ENCODE measurements at regions not wholly inside any gene's neighbourhood (a gene's known extent, or its start where the extent isn't known, plus 50 kb on each side); places are given as distances from the start of the nearest gene placed in this dataset.

- ATAC-seq (ENCODE audit: low read depth) = no peak
- H3K4me1 ChIP-seq (ENCODE audit: insufficient read depth, poor library complexity, severe bottlenecking) = no peaks in the 10 kb centered on the region
These were observed 1030.9 kb downstream of the FSTL5 start for GRCh38 chr4:161132715-161133425.

GRCh38 chr4:161121451-161121850, 1042.3 kb downstream of the FSTL5 start:
- DNase-seq (ENCODE audit: low spot score) = no peak
- Histone ChIP-seq H3K4me1 (ENCODE audit: insufficient read depth, poor library complexity, severe bottlenecking) (no peaks in the 10 kb centered on the region), H3K36me3 (ENCODE audit: low read depth) (no peaks in the 10 kb centered on the region), H3K4me3 (ENCODE audit: severe bottlenecking) (no peak overlapping the region), H3K27me3 (ENCODE audit: insufficient read depth, poor library complexity, severe bottlenecking) (no peaks in the 10 kb centered on the region), H3K27ac (ENCODE audit: poor library complexity, severe bottlenecking) (no peak overlapping the region), H3K9me3 (ENCODE audit: severe bottlenecking) (peaks cover 3% of the 10 kb centered on the region)
- no peak for TF ChIP-seq CTCF (IDR thresholded peaks at IDR 0.05; ENCODE audit: poor library complexity, severe bottlenecking)
- peak; percentile 57 for ATAC-seq (ENCODE audit: low read depth)

More at GRCh38 chr4:161132715-161133425, 1030.9 kb downstream of the FSTL5 start:
- no peak for DNase-seq (ENCODE audit: low spot score)
- no peak overlapping the region for H3K27ac ChIP-seq (ENCODE audit: poor library complexity, severe bottlenecking)
- TF ChIP-seq CTCF (IDR thresholded peaks at IDR 0.05; ENCODE audit: poor library complexity, severe bottlenecking) = no peak
- no peaks in the 10 kb centered on the region for H3K36me3 ChIP-seq (ENCODE audit: low read depth)
- H3K9me3 ChIP-seq (ENCODE audit: severe bottlenecking) = no peaks in the 10 kb centered on the region
- H3K4me3 ChIP-seq (ENCODE audit: severe bottlenecking) = no peak overlapping the region
- H3K27me3 ChIP-seq (ENCODE audit: insufficient read depth, poor library complexity, severe bottlenecking) = no peaks in the 10 kb centered on the region

GRCh38 chr4:161101881-161102280, 1061.9 kb downstream of the FSTL5 start:
- Histone ChIP-seq H3K27me3 (ENCODE audit: insufficient read depth, poor library complexity, severe bottlenecking) (no peaks in the 10 kb centered on the region), H3K27ac (ENCODE audit: poor library complexity, severe bottlenecking) (no peak overlapping the region), H3K9me3 (ENCODE audit: severe bottlenecking) (no peaks in the 10 kb centered on the region), H3K4me1 (ENCODE audit: insufficient read depth, poor library complexity, severe bottlenecking) (no peaks in the 10 kb centered on the region), H3K36me3 (ENCODE audit: low read depth) (no peaks in the 10 kb centered on the region), H3K4me3 (ENCODE audit: severe bottlenecking) (no peak overlapping the region)
- no peak for DNase-seq (ENCODE audit: low spot score)
- ATAC-seq (ENCODE audit: low read depth) = peak; percentile 58; the same call in 2 of the 3 replicates
- no peak for TF ChIP-seq CTCF (IDR thresholded peaks at IDR 0.05; ENCODE audit: poor library complexity, severe bottlenecking)

- Histone ChIP-seq H3K27ac (ENCODE audit: poor library complexity, severe bottlenecking) (no peak overlapping the region), H3K27me3 (ENCODE audit: insufficient read depth, poor library complexity, severe bottlenecking) (no peaks in the 10 kb centered on the region), H3K36me3 (ENCODE audit: low read depth) (no peaks in the 10 kb centered on the region), H3K9me3 (ENCODE audit: severe bottlenecking) (no peaks in the 10 kb centered on the region), H3K4me3 (ENCODE audit: severe bottlenecking) (no peak overlapping the region), H3K4me1 (ENCODE audit: insufficient read depth, poor library complexity, severe bottlenecking) (no peaks in the 10 kb centered on the region)
- no peak for TF ChIP-seq CTCF (IDR thresholded peaks at IDR 0.05; ENCODE audit: poor library complexity, severe bottlenecking)
- ATAC-seq (ENCODE audit: low read depth) (no peak), DNase-seq (ENCODE audit: low spot score) (no peak)
These were observed 1066.0 kb downstream of the FSTL5 start for GRCh38 chr4:161097821-161098220.

GRCh38 chr4:161061046-161061445, 1102.8 kb downstream of the FSTL5 start:
- Histone ChIP-seq H3K27me3 (ENCODE audit: insufficient read depth, poor library complexity, severe bottlenecking) (no peaks in the 10 kb centered on the region), H3K4me3 (ENCODE audit: severe bottlenecking) (no peak overlapping the region), H3K27ac (ENCODE audit: poor library complexity, severe bottlenecking) (no peak overlapping the region), H3K36me3 (ENCODE audit: low read depth) (no peaks in the 10 kb centered on the region), H3K4me1 (ENCODE audit: insufficient read depth, poor library complexity, severe bottlenecking) (no peaks in the 10 kb centered on the region), H3K9me3 (ENCODE audit: severe bottlenecking) (no peaks in the 10 kb centered on the region)
- no peak for TF ChIP-seq CTCF (IDR thresholded peaks at IDR 0.05; ENCODE audit: poor library complexity, severe bottlenecking)
- DNase-seq (ENCODE audit: low spot score) = no peak
- ATAC-seq (ENCODE audit: low read depth) = no peak

Measured in RWPE2 (cell line).